ENCODE measurements at regions not wholly inside any gene's neighbourhood (a gene's known extent, or its start where the extent isn't known, plus 50 kb on each side); places are given as distances from the start of the nearest gene placed in this dataset.

DNA sequence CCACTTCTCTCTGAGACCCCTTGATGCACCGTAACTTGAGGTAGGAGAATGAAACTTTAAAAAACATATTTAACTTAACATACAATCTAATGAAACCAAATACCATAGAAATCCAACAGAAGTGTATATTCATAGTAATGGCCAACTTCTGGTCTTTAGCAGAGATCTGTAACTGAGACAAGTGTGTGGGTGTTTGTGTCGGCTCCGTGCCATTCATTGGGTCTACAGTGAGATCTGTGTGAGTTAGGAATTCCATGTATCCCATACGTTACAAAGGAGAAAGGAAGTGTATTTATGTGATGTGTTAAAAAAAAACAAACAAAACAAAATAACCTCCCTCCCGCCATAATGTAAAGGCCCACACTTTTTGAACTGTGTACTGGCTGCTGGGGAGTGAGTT, 348.0 kb upstream of the NR3C2 start:
- POLR2A ChIA-PET = no interaction called here

DNA sequence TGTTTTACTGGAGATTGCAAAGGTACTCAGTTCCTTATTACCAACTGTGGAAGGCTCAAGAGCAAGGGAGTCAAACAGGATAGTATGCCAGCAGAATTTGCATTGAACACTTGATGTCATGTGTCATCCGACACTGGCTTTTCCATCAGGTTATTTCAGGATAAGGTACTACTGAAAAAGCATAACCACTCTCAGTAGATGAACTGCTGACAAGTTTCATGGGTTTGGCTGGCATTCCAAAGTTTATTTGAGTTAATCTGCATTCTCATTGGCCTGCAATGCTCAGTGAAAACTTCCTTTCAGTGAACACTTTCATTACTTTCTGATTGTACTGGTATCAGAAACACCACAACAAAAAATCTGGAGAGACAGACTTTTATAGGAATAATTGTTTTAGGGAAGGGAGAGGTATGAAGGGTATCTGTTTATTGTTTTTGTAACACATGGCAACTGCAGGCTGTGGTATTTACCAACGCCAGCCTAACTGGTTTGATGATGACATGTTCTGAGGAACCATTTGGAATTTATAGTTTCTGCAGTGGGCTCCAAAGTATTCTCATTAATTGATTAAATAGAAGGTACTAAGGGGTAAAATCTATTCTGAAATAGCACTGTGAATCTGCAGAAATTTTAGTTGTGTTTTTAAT, 345.7 kb upstream of the NR3C2 start:
- WGBS (ENCODE audit: low lambda C conversion rate) = 0% methylated on average over 2 of the region's 2 CpGs
- CTCF ChIA-PET = no interaction called here
- POLR2A ChIA-PET = no interaction called here
- no peak overlapping the region for H3K4me3 ChIP-seq (ENCODE audit: low read depth in 2 of 2, low read length in 1 of 2)
- H3K9ac ChIP-seq = no peak overlapping the region
- H3K9me3 ChIP-seq = no peaks in the 10 kb centered on the region
- no peaks in the 10 kb centered on the region for H4K20me1 ChIP-seq (ENCODE audit: insufficient read depth)
- no peaks in the 10 kb centered on the region for H3K79me2 ChIP-seq (ENCODE audit: insufficient read depth)
- no peaks in the 10 kb centered on the region for H3F3A ChIP-seq (replicated peaks; ENCODE audit: insufficient read depth)
- no peaks in the 10 kb centered on the region for H3K27me3 ChIP-seq (ENCODE audit: insufficient read depth)
- no peak for DNase-seq
- H3K4me2 ChIP-seq = no peak overlapping the region
- H3K36me3 ChIP-seq (replicated peaks in 1 of 2; ENCODE audit: control insufficient read depth in 1 of 2, insufficient read depth in 2 of 2, low read length in 1 of 2) = no peaks in the 10 kb centered on the region
- H3K4me1 ChIP-seq (ENCODE audit: control insufficient read depth in 1 of 2, insufficient read depth in 2 of 2, low read depth in 1 of 2, low read length in 1 of 2) = no peaks in the 10 kb centered on the region
- no peak overlapping the region for H2AFZ ChIP-seq (ENCODE audit: low read depth)
- H3K9me2 ChIP-seq = no peaks in the 10 kb centered on the region
- H3K27ac ChIP-seq (ENCODE audit: low read depth in 2 of 2, low read length in 1 of 2) = no peak overlapping the region
- no peak for TF ChIP-seq RCOR1 (IDR thresholded peaks at IDR 0.05; ENCODE audit: low read length)
- TF ChIP-seq, protein P1, sequence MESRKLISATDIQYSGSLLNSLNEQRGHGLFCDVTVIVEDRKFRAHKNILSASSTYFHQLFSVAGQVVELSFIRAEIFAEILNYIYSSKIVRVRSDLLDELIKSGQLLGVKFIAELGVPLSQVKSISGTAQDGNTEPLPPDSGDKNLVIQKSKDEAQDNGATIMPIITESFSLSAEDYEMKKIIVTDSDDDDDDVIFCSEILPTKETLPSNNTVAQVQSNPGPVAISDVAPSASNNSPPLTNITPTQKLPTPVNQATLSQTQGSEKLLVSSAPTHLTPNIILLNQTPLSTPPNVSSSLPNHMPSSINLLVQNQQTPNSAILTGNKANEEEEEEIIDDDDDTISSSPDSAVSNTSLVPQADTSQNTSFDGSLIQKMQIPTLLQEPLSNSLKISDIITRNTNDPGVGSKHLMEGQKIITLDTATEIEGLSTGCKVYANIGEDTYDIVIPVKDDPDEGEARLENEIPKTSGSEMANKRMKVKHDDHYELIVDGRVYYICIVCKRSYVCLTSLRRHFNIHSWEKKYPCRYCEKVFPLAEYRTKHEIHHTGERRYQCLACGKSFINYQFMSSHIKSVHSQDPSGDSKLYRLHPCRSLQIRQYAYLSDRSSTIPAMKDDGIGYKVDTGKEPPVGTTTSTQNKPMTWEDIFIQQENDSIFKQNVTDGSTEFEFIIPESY (IDR thresholded peaks at IDR 0.05; ENCODE audit: borderline replicate concordance, low read depth) = no peak
- TF ChIP-seq GABPA (IDR thresholded peaks at IDR 0.05; ENCODE audit: low read depth) = no peak
- TF ChIP-seq MEF2A (IDR thresholded peaks at IDR 0.05; ENCODE audit: borderline replicate concordance, low read depth) = no peak
- TF ChIP-seq TCF12 (IDR thresholded peaks at IDR 0.05) = no peak
- TF ChIP-seq, protein P2, sequence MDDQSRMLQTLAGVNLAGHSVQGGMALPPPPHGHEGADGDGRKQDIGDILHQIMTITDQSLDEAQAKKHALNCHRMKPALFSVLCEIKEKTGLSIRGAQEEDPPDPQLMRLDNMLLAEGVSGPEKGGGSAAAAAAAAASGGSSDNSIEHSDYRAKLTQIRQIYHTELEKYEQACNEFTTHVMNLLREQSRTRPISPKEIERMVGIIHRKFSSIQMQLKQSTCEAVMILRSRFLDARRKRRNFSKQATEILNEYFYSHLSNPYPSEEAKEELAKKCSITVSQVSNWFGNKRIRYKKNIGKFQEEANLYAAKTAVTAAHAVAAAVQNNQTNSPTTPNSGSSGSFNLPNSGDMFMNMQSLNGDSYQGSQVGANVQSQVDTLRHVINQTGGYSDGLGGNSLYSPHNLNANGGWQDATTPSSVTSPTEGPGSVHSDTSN (IDR thresholded peaks at IDR 0.05) = no peak
- TF ChIP-seq EP300 (IDR thresholded peaks at IDR 0.05; ENCODE audit: borderline replicate concordance in 1 of 2, low read depth in 1 of 2, low read length in 1 of 2) = no peak
- no peak for TF ChIP-seq FOXJ3 (CRISPR knock-in tag; IDR thresholded peaks at IDR 0.05)
- no peak for TF ChIP-seq RAD21 (IDR thresholded peaks at IDR 0.05; ENCODE audit: low read length)
- TF ChIP-seq TAF1 (IDR thresholded peaks at IDR 0.05; ENCODE audit: borderline replicate concordance, low read depth, low read length) = no peak
- TF ChIP-seq SIN3A (IDR thresholded peaks at IDR 0.05; ENCODE audit: borderline replicate concordance, low read depth, low read length) = no peak
- TF ChIP-seq ELF1 (IDR thresholded peaks at IDR 0.05) = no peak

More for the DNA sequence above, 348.0 kb upstream of the NR3C2 start:
- H3K9ac ChIP-seq = no peak overlapping the region
- H3K4me1 ChIP-seq (ENCODE audit: control insufficient read depth in 1 of 2, insufficient read depth in 2 of 2, low read depth in 1 of 2, low read length in 1 of 2) = no peaks in the 10 kb centered on the region
- H4K20me1 ChIP-seq (ENCODE audit: insufficient read depth) = no peaks in the 10 kb centered on the region
- H3K27ac ChIP-seq (ENCODE audit: low read depth in 2 of 2, low read length in 1 of 2) = no peak overlapping the region
- H3K9me3 ChIP-seq = no peaks in the 10 kb centered on the region
- DNase-seq = no peak
- no peaks in the 10 kb centered on the region for H3F3A ChIP-seq (replicated peaks; ENCODE audit: insufficient read depth)
- H2AFZ ChIP-seq (ENCODE audit: low read depth) = no peak overlapping the region
- H3K79me2 ChIP-seq (ENCODE audit: insufficient read depth) = no peaks in the 10 kb centered on the region
- TF ChIP-seq EZH2phosphoT487 (IDR thresholded peaks at IDR 0.05; ENCODE audit: borderline replicate concordance, low read depth) = no peak
- no peak for TF ChIP-seq REST (IDR thresholded peaks at IDR 0.05; ENCODE audit: low read depth, low read length)
- TF ChIP-seq, protein P3, sequence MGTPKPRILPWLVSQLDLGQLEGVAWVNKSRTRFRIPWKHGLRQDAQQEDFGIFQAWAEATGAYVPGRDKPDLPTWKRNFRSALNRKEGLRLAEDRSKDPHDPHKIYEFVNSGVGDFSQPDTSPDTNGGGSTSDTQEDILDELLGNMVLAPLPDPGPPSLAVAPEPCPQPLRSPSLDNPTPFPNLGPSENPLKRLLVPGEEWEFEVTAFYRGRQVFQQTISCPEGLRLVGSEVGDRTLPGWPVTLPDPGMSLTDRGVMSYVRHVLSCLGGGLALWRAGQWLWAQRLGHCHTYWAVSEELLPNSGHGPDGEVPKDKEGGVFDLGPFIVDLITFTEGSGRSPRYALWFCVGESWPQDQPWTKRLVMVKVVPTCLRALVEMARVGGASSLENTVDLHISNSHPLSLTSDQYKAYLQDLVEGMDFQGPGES (IDR thresholded peaks at IDR 0.05; ENCODE audit: low read depth, low read length) = no peak
- no peak for TF ChIP-seq NRF1 (IDR thresholded peaks at IDR 0.05; ENCODE audit: low read depth, low read length)
- no peak for TF ChIP-seq TEAD4 (IDR thresholded peaks at IDR 0.05; ENCODE audit: borderline replicate concordance, insufficient read depth)
- no peak for TF ChIP-seq EP300 (IDR thresholded peaks at IDR 0.05; ENCODE audit: borderline replicate concordance in 1 of 2, low read depth in 1 of 2, low read length in 1 of 2)
- TF ChIP-seq TCF12 (IDR thresholded peaks at IDR 0.05) = no peak
- CTCF ChIA-PET = no interaction called here
- H3K4me2 ChIP-seq = no peak overlapping the region
- no peaks in the 10 kb centered on the region for H3K9me2 ChIP-seq
- no peaks in the 10 kb centered on the region for H3K36me3 ChIP-seq (replicated peaks in 1 of 2; ENCODE audit: control insufficient read depth in 1 of 2, insufficient read depth in 2 of 2, low read length in 1 of 2)
- no peak overlapping the region for H3K4me3 ChIP-seq (ENCODE audit: low read depth in 2 of 2, low read length in 1 of 2)
- 2% methylated on average over 5 of the region's 5 CpGs for WGBS (ENCODE audit: low lambda C conversion rate)
- H3K27me3 ChIP-seq (ENCODE audit: insufficient read depth) = no peaks in the 10 kb centered on the region

Data from SK-N-SH (cell line).